ENCODE measurements at regions not wholly inside any gene's neighbourhood (a gene's known extent, or its start where the extent isn't known, plus 50 kb on each side); places are given as distances from the start of the nearest gene placed in this dataset.

DNA sequence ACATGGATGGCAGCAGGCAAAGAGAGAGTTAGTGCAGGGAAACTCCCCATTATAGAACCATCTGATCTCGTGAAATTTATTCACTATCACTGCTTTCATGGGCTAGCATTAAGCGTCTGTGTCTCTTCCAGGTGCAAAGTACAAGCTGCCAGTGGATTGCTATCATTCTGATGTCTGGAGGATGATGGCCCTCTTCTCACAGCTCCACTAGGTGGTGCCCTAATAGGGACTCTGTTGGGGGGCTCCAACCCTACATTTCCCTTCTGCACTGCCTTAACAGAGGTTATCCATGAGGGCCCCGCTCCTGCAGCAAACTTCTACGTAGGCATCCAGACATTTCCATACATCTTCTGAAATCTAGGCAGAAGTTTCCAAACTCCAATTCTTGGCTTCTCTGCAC lies 347.8 kb upstream of the HS3ST5 start:
- TF ChIP-seq, protein P1, sequence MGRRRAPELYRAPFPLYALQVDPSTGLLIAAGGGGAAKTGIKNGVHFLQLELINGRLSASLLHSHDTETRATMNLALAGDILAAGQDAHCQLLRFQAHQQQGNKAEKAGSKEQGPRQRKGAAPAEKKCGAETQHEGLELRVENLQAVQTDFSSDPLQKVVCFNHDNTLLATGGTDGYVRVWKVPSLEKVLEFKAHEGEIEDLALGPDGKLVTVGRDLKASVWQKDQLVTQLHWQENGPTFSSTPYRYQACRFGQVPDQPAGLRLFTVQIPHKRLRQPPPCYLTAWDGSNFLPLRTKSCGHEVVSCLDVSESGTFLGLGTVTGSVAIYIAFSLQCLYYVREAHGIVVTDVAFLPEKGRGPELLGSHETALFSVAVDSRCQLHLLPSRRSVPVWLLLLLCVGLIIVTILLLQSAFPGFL (CRISPR knock-in tag; IDR thresholded peaks at IDR 0.05; ENCODE audit: borderline replicate concordance), result no peak
- TF ChIP-seq HMGXB4 (CRISPR knock-in tag; IDR thresholded peaks at IDR 0.05), result no peak
- TF ChIP-seq CTCF (IDR thresholded peaks at IDR 0.05), result no peak
- TF ChIP-seq, protein P2, sequence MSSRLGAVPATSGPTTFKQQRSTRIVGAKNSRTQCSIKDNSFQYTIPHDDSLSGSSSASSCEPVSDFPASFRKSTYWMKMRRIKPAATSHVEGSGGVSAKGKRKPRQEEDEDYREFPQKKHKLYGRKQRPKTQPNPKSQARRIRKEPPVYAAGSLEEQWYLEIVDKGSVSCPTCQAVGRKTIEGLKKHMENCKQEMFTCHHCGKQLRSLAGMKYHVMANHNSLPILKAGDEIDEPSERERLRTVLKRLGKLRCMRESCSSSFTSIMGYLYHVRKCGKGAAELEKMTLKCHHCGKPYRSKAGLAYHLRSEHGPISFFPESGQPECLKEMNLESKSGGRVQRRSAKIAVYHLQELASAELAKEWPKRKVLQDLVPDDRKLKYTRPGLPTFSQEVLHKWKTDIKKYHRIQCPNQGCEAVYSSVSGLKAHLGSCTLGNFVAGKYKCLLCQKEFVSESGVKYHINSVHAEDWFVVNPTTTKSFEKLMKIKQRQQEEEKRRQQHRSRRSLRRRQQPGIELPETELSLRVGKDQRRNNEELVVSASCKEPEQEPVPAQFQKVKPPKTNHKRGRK (CRISPR knock-in tag; IDR thresholded peaks at IDR 0.05; ENCODE audit: borderline replicate concordance), result no peak
- TF ChIP-seq CREB1 (CRISPR knock-in tag; IDR thresholded peaks at IDR 0.05), result no peak
- TF ChIP-seq, protein P3, sequence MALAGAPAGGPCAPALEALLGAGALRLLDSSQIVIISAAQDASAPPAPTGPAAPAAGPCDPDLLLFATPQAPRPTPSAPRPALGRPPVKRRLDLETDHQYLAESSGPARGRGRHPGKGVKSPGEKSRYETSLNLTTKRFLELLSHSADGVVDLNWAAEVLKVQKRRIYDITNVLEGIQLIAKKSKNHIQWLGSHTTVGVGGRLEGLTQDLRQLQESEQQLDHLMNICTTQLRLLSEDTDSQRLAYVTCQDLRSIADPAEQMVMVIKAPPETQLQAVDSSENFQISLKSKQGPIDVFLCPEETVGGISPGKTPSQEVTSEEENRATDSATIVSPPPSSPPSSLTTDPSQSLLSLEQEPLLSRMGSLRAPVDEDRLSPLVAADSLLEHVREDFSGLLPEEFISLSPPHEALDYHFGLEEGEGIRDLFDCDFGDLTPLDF (CRISPR knock-in tag; IDR thresholded peaks at IDR 0.05), result no peak
- TF ChIP-seq TCF7 (CRISPR knock-in tag; IDR thresholded peaks at IDR 0.05; ENCODE audit: low read depth), result no peak
- TF ChIP-seq NFYB (CRISPR knock-in tag; conservative IDR thresholded peaks at IDR 0.05; ENCODE audit: low read depth), result no peak
- no peak for TF ChIP-seq NR2C2 (CRISPR knock-in tag; IDR thresholded peaks at IDR 0.05)
- no peak for TF ChIP-seq MLX (CRISPR knock-in tag; IDR thresholded peaks at IDR 0.05)
- TF ChIP-seq, protein P4, sequence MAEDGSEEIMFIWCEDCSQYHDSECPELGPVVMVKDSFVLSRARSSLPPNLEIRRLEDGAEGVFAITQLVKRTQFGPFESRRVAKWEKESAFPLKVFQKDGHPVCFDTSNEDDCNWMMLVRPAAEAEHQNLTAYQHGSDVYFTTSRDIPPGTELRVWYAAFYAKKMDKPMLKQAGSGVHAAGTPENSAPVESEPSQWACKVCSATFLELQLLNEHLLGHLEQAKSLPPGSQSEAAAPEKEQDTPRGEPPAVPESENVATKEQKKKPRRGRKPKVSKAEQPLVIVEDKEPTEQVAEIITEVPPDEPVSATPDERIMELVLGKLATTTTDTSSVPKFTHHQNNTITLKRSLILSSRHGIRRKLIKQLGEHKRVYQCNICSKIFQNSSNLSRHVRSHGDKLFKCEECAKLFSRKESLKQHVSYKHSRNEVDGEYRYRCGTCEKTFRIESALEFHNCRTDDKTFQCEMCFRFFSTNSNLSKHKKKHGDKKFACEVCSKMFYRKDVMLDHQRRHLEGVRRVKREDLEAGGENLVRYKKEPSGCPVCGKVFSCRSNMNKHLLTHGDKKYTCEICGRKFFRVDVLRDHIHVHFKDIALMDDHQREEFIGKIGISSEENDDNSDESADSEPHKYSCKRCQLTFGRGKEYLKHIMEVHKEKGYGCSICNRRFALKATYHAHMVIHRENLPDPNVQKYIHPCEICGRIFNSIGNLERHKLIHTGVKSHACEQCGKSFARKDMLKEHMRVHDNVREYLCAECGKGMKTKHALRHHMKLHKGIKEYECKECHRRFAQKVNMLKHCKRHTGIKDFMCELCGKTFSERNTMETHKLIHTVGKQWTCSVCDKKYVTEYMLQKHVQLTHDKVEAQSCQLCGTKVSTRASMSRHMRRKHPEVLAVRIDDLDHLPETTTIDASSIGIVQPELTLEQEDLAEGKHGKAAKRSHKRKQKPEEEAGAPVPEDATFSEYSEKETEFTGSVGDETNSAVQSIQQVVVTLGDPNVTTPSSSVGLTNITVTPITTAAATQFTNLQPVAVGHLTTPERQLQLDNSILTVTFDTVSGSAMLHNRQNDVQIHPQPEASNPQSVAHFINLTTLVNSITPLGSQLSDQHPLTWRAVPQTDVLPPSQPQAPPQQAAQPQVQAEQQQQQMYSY (CRISPR knock-in tag; IDR thresholded peaks at IDR 0.05), result no peak
- TF ChIP-seq ATF2 (CRISPR knock-in tag; IDR thresholded peaks at IDR 0.05; ENCODE audit: borderline replicate concordance, low read depth), result no peak
- TF ChIP-seq ZNF423 (CRISPR knock-in tag; IDR thresholded peaks at IDR 0.05), result no peak
